GM21381 (cell line): ENCODE measurements at regions not wholly inside any gene's neighbourhood (a gene's known extent, or its start where the extent isn't known, plus 50 kb on each side); places are given as distances from the start of the nearest gene placed in this dataset.

ENCODE experiments used
- ATAC-seq: cut with Tn5 transposase; IDR thresholded peaks from one replicate; pipeline ENCODE4 v1.9.1; 2021; ENCODE audit warnings: mild to moderate bottlenecking, moderate library complexity; ENCODE audit not compliant: unreplicated experiment

DNA sequence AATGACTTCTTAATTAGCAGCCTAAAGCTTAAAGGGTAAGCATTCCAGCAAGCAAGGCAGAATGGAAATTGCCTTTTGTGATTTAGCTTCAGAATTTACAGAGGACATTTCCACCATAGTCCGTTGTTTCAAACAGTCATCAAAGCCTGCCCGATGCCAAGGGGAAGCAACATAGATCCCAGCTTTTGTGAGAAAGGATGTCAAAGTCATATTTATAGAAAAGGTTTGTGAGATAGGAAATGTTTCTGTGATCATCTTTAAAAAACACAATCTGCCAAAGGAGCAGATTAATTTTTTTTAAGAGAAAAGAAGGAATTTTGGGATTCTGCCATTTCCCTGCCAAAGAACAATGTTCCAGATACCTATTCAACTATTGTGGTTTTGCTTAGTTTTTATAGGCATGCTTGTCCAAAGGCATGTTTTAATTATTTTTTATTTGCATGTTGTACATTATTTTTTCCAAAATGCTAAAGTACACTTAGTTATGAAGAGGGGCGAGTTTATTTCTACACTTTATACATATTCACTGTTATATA, 346.9 kb downstream of the ZNF608 start:
- no peak for ATAC-seq

DNA sequence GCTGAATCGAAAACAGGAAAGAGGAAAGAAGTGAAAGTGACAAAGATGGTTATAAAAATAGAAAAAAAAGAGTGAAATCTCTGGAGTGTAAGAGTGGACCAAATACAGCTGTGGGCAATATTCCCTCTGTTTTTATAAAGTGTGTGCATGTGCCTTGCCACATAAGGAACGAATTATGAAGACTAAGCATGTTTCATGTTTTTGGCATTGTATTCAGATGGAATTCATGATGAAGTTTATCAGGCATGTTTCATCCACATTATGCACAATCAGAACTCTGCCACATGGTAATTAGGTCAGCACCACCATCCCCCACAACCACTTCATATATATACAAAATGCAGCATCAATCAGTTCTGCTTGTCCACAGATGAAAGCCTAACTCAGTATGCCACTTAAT, 348.0 kb downstream of the ZNF608 start:
- no peak for ATAC-seq

DNA sequence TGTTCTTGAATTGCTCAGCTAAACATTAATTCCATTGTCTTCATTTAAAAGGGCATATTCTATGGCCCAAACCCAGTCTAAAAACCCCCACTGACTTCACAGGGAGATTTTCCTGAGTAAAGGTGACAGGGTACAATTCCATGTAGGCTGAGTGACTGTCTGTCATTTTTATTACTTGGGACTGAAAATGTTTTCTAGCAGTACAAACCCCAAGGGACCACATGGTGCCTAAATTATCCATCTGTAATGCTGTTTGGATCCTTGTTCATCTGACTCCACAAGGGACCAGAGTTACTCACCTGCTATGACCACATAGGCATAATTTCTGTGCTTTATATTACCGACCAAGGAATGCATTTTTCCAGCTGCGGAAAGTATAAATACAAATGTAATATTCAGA, 349.1 kb downstream of the ZNF608 start:
- ATAC-seq: no peak

DNA sequence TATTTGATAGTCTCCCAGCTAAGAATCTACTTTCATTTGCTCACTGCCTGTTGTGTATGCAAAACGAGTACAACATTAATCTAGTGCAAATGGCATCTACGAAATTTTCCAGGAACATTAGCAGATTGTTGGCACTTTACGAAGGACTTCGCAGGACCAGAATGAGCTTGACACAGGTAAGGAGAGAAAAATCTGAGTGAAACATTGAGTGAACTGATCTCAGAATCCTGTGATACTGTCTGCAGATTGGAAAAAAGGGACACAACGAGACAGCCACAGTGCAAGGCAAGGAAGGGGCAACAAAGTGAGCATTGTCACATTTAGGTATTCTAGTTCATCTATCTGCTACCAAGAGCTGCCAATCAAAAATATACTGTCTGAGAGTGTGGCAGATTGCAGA, 350.5 kb downstream of the ZNF608 start:
- no peak for ATAC-seq

DNA sequence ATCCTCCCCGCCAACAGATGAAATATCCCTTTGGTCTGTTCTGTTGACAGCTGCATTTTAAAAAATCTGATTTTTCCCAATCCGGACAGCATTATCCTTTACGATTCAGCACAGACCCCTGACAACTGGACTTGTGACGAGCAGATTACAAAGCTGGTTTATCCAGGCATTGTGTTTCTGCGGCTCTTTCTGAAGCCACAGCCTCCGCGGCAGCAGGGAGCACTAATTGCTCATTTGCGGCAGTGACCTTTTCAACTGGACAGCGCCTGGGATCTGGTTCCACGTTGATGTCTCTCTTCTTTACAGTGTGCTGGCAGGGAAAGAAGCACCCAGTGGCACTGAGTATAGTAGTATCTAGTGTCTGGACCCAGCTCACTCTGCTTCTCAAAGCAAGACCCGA, 351.2 kb downstream of the ZNF608 start:
- ATAC-seq: no peak

DNA sequence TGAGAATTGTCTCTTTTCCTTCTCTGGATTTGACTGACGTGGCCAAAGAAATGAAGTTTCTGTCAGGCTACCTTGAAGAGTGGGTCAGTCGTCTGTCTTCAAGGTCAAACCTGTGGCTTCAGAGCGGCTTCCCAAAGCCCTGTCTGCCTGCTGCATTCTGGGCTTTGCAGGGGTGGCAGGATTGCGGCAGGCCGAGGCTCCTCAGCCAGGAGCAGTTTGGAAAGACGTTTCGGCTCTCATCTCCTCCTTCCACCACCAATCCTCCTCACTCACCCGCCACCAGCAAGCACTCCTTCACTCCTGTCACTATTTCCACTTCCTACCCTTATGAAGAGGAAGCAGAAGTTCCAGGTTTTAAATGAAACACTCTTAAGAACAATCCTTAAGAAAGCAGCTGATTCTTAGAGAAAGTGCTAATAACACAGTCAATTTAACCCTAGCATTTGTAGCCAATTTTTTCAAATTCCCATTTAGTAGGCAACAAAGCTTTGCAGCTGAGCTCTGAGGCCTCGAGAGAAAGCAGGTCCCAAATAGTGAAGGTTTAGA, 351.7 kb downstream of the ZNF608 start:
- ATAC-seq: no peak

DNA sequence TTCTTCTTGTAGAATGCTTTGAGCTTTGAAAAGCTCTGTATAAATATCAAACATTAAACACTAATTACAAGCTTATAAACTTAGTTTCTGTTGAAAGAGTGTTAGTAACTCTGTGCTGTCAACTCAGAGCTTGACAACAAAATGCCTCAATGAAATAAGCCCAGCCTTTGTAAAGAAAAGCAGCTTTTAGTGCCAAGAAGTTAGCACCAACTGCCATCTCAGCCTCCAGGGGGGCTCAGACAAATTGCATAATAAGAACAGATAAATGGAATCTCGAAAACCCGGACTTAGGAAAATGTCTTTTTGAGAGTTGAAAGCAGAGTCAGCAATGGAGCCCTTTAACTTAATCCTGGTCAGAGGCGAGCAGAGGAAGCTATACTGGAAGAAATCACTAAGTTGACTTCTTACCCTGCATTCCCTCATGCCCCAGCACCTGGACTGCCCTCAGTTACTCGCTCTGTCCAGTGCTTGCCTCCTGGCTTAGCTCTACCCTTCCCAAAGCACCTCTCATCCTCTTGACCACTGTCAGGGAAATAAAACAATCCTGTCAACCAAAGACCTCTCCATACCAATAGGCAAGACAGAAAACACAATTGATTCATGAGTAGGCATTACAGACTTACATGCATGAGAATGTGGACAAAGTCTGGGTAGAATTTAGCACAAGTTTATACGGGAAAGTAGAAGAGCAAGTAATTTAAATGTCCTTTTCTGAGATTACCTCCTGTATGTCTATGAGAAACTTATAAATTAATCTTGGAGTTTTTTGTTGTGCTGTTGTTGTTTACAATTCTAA, 352.7 kb downstream of the ZNF608 start:
- ATAC-seq: no peak

DNA sequence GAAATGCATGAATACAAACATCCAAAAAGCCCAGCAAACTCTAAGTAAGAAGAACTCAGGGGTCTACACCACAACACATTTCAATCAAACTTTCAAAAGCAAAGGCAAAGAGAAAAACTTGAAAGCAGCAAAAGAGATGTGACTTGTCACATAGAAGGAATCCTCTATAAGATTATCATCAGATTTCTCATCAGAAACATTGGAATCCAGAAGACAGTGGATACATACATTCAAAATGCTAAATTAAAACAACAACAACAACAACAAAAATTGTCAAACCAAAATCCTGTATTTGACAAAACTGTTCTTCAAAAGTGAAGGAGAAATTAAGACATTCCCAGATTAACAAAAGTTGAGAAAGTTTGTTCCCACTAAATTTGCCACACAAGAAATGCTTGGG, 362.7 kb downstream of the ZNF608 start:
- ATAC-seq: no peak

DNA sequence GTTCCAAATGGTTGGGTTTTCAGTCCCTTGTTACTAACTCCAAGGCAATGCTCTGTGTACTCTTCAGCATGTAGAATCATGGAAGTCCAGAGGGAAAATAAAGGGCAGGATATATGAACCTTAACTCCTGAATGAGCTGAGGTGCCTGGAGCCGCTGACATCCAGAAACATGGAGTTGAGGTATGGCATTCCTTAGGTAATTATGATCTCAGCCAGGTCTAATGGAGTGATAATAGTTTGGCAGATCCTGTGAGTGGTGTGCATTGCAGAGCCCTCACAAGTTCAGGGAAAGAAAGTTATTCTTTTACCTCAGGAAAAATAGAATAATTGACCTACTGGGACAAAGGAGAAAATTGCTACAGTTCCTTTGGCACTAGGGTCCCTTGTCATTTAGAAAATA, 369.1 kb downstream of the ZNF608 start:
- ATAC-seq: no peak

DNA sequence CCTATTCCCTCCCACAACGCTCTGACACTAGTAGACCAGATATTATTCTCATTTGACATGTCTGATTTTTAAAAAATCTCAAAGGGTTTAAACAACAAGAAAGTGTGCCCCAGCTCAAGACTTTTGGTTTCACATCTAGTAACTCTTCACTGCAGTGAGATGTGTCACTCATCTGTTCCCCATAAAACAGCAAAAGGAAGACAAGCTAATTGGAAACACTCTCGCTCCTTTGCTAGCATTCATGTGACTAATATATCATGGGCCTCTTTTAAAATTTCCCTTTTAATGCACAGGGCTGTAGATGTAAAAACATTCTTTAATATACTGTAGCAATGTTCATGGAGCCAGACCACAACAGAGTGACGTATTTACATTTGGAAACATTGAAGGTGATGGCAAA, 372.6 kb downstream of the ZNF608 start:
- ATAC-seq: no peak

DNA sequence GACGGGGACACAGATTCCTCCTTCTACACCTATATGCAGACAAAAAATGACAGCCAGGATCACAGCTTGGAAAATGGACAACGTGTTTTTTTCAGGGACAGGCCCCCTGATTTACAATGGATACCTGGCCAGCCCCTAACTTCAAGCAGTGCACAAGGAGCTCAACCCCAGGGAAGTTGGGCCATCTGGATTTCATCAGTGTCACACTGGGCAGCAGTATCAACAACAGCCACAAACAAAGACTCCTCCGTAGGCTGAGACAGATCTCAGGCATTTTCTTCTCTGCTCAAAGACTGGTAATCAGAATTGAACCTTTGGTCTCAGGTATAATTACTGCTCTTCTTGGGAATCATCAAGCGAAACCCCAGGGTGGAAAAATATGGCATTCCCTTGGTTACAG, 374.0 kb downstream of the ZNF608 start:
- no peak for ATAC-seq

DNA sequence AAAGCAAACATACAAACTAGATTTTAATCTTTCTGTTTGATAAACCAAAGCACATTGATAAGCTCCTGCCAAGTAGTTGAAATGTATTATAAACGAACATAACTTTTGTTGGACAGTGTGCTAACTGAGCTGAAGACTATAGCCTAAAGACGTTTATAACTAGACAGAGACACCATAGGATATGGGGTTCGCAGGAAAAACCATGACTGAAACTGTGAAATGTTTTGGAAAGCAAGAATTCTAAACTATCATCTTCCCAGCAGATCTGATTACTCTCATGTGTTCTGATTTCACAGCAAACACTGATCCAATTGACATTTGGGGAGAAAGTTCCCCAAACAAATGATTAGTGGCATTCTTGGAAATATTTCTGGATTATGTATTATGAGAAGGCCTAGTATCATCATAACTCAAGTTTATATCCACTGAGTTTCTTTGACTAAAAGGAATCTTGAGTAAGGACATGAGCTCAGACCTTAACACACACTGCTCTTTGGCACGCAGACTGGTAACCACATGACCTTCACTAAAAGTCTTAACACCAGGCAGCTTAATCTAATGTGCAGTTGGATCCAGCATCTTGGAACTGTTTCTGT, 375.2 kb downstream of the ZNF608 start:
- no peak for ATAC-seq

DNA sequence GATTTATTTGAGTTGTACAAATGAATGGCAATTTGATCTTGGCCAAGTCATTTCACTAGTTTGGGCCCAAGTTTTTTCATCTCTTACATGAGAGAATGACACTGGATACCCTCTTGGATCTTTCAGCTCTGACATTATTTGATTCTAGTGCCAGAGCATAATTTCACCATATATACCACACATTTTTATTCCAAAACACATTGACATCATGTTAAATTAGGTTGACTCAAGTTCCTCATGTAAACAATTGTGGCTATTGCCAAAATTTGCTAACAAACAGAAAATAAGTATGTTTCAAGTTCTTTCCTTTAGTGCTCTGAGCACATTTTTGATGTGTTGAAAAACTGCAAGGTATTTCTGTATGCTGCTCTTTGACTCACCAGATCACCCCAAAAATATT, 375.8 kb downstream of the ZNF608 start:
- ATAC-seq: no peak

DNA sequence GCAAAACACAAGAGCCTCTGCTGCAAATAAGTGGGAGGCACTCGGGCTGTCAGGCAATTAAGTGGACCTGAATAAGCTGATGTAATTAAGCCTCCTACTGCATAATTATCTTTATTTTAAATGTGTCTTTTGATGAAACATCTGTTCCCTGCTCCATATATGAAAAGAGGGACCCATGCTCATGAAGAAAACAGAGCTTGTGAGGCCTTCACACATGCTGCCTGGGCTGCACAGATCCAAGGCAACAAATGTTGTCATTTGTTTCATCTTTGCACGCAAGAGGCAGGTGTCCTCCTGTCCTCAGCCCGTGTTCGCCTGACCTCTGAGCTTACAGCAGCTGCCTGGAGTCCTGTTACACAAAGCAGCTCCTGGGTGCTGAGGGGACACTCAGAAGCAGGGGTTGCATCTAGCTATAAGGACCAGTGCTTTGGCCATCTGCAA, 381.1 kb downstream of the ZNF608 start:
- ATAC-seq: no peak

DNA sequence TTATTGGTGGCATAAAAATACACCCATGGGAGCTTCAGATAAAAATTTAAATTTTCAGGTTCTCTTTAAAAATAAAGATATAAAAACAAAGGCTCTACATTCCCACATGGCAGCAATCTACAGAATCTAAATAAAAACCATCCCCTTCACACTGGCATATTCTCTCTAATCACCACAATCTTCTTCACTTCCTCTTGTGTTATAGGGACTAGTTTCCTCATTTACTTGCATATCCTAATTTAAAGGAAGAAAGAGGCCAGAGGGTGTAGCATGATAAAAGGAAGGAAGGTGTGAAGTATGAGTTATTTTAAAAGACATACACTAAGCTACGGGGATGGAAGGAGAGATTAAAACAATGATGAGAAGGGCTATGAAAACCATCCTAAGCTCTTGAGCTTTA, 390.5 kb downstream of the ZNF608 start:
- ATAC-seq: no peak

DNA sequence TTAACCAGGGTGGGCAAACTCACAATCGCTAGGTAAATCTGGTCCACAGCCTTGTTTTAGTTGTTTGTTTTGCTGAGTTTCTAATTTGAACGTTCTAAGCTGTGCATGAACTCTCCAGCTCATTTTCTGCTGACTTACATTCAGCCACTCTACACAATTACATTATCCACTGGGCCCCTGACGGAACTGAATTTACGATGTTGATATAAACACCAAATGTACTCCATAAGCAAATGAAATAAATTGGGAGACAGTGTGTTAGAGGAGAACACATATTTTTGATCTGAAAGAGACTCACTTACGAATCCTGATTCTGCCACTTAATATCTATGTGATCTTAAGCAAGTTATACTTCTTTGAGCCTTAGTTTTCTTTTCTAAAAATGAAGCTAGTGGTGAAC, 393.4 kb downstream of the ZNF608 start:
- ATAC-seq: no peak

DNA sequence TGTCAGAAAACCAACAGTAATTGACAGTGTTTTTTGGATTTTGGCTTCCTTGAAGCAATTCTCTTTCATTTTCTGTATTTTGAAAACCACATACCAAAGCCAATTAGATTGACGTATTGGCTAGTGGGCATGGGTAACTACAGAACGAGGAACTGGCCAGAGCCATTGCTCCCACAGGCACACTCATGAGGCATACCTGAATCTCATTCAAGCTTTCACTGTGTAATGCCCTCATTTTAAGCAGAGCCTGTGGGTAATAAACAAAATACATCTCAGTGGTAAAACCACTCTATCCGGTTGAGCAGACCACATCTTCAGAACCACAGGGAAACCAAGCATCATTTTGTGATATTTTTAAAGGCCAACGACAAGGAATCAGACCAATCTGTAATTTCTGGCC, 394.1 kb downstream of the ZNF608 start:
- ATAC-seq: no peak

DNA sequence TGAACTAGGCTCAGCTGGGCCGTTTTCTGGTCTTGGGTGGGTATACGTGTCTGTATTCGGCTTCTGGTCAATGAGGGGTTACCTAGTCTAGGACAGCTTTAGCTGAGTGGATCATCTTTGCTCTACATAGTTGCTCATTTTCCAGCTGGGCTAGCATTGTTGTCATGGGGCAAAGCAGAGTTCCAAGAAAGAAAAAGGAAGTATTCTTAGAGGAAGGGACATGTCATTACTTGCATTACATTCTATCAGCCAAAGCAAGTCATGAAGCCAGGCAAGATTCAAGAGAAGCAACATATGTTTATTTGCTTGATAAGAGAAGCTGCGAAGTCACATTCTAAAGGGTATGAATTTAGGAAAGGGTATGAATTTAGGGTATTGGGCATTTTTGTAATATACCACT, 396.5 kb downstream of the ZNF608 start:
- no peak for ATAC-seq

DNA sequence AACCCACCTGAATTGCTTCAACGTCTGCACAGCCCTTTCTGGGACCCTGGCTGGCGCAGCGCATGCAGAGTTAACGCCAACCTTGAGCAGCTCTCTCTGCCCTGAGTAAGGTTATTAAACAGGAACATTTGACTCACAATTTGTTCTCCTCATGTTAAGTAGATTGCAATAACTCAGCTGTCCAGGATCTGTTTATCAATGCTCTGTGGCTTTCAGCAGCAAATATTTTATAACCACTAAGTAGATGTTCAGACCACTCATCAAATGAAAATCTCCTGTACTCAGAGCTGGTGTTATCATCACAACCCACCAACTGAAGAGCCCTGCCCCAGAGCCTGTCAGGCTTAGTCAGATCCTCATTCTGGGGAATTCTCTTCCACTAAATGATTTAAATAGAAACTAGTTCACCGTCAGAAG, 403.0 kb downstream of the ZNF608 start:
- ATAC-seq: no peak

DNA sequence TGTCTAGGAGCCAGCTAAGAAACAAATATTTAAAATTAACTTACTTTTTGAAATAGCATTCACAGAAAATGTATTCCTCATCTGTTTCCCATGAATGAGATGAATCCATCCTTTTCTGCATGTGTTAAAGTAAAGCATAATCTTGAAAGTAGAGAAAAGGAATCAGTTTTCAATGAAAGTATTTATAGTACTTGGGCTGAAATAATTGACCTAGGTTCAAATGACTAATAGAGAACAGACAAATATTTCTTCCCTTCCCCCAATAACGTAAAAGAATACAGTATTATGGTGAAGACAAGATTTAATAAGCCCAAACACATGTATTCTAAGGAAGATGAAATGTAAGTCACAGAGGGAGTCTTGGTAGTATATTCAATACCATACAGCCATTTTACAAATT, 403.5 kb downstream of the ZNF608 start:
- ATAC-seq: no peak

DNA sequence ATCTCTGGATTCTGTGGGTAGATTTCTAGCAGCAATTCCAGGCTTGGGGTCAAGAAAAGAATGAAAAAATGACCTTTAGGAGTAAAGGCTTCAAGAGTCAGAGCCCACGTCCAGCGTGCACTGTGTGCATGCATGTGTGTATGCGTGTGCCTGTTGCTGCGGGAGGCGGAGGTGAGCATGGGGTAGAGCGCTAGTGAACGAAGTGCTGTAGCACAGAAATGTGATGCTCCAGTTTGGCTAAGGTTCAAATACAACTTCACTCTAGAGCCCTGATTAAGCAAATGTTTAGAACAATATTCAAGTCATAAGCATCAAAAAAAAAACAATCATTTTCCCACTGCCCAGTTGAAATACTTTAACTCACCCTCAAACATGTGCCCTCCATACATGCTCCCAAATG, 403.9 kb downstream of the ZNF608 start:
- no peak for ATAC-seq

DNA sequence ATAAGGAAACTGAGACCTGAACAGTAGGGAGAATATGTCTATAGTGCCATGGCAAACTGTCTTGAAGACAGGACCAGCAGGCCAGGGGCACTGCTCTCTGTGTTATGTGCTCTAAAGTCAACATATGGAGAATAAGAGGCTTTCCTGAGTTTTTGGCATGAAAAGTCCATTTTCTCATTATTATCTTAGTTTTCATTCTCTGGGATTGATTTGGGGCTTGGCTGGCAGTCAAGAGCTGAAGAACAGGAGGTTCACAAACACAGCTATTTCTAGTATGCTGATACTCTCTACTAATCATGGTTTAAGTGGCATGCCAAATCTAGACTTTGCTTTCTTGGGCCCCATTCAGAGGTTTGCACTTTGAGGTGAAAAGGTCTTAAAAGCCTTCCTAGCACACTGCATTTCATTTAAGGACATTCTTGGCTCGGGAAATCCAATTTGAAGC, 404.4 kb downstream of the ZNF608 start:
- ATAC-seq: no peak
